ENCODE measurements at regions not wholly inside any gene's neighbourhood (a gene's known extent, or its start where the extent isn't known, plus 50 kb on each side); places are given as distances from the start of the nearest gene placed in this dataset.
"Not testable (repeated sequence)": the region's sequence is repeated elsewhere in the genome, so short reads cannot be mapped to it uniquely, and the experiment has no call there.

- no peak for TF ChIP-seq CTCF (conservative IDR thresholded peaks at IDR 0.05)
- Mint-ChIP-seq H3K27ac (no peak overlapping the region), H3K9me3 (peaks cover 4% of the 10 kb centered on the region), H3K4me3 (no peak overlapping the region), H3K36me3 (no peaks in the 10 kb centered on the region), H3K27me3 (no peaks in the 10 kb centered on the region), H3K4me1 (ENCODE audit: unreplicated experiment) (no peaks in the 10 kb centered on the region)
- DNase-seq (ENCODE audit: extremely low spot score, unreplicated experiment), result no peak
These were observed 1352.0 kb downstream of the BRINP3 start for GRCh38 chr1:189125694-189126093.

GRCh38 chr1:189131576-189131975 is 1346.1 kb downstream of the BRINP3 start:
- Mint-ChIP-seq H3K27me3 (no peaks in the 10 kb centered on the region), H3K4me1 (ENCODE audit: unreplicated experiment) (no peaks in the 10 kb centered on the region), H3K4me3 (no peak overlapping the region), H3K27ac (no peak overlapping the region), H3K9me3 (no peaks in the 10 kb centered on the region), H3K36me3 (no peaks in the 10 kb centered on the region)
- no peak for TF ChIP-seq CTCF (conservative IDR thresholded peaks at IDR 0.05)
- DNase-seq (ENCODE audit: extremely low spot score, unreplicated experiment), result no peak

- not testable (repeated sequence) for H3K9me3 Mint-ChIP-seq; H3K36me3 Mint-ChIP-seq; H3K27ac Mint-ChIP-seq; DNase-seq (ENCODE audit: extremely low spot score, unreplicated experiment); H3K27me3 Mint-ChIP-seq; H3K4me1 Mint-ChIP-seq (ENCODE audit: unreplicated experiment); H3K4me3 Mint-ChIP-seq
These were observed 1337.9 kb downstream of the BRINP3 start for GRCh38 chr1:189139748-189140147.

- Mint-ChIP-seq H3K27me3 (no peaks in the 10 kb centered on the region), H3K9me3 (no peaks in the 10 kb centered on the region), H3K27ac (no peak overlapping the region), H3K4me3 (no peak overlapping the region), H3K4me1 (ENCODE audit: unreplicated experiment) (no peaks in the 10 kb centered on the region), H3K36me3 (no peaks in the 10 kb centered on the region)
- no peak for DNase-seq (ENCODE audit: extremely low spot score, unreplicated experiment)
- TF ChIP-seq CTCF (conservative IDR thresholded peaks at IDR 0.05), result no peak
These were observed 1336.6 kb downstream of the BRINP3 start for GRCh38 chr1:189141056-189141455.

- H3K36me3 Mint-ChIP-seq, result no peaks in the 10 kb centered on the region
- TF ChIP-seq CTCF (conservative IDR thresholded peaks at IDR 0.05), result no peak
- H3K27ac Mint-ChIP-seq, result no peak overlapping the region
- no peaks in the 10 kb centered on the region for H3K9me3 Mint-ChIP-seq
- DNase-seq (ENCODE audit: extremely low spot score, unreplicated experiment), result no peak
- no peaks in the 10 kb centered on the region for H3K4me1 Mint-ChIP-seq (ENCODE audit: unreplicated experiment)
- H3K4me3 Mint-ChIP-seq, result peak overlapping the region; percentile 79
- no peaks in the 10 kb centered on the region for H3K27me3 Mint-ChIP-seq
These were observed 1327.9 kb downstream of the BRINP3 start for GRCh38 chr1:189149547-189150375.

GRCh38 chr1:189150624-189151023 is 1327.0 kb downstream of the BRINP3 start:
- H3K27ac Mint-ChIP-seq, result no peak overlapping the region

More at GRCh38 chr1:189150624-189151023, 1327.0 kb downstream of the BRINP3 start:
- TF ChIP-seq CTCF (conservative IDR thresholded peaks at IDR 0.05), result no peak
- DNase-seq (ENCODE audit: extremely low spot score, unreplicated experiment), result no peak
- no peaks in the 10 kb centered on the region for H3K9me3 Mint-ChIP-seq
- no peak overlapping the region for H3K4me3 Mint-ChIP-seq
- H3K27me3 Mint-ChIP-seq, result no peaks in the 10 kb centered on the region
- H3K36me3 Mint-ChIP-seq, result no peaks in the 10 kb centered on the region
- no peaks in the 10 kb centered on the region for H3K4me1 Mint-ChIP-seq (ENCODE audit: unreplicated experiment)

Measured in type B pancreatic cell (in vitro differentiated cells).